Suppressor macrophage treated with lipopolysaccharide for 4 hours (primary cell): ENCODE measurements at regions not wholly inside any gene's neighbourhood (a gene's known extent, or its start where the extent isn't known, plus 50 kb on each side); places are given as distances from the start of the nearest gene placed in this dataset.
"Not testable (repeated sequence)": the region's sequence is repeated elsewhere in the genome, so short reads cannot be mapped to it uniquely, and the experiment has no call there.

Experiments used
- DNase-seq: peaks from one replicate; pipeline ENCODE4 v3.0.0-alpha.2; 2020

GRCh38 chr5:143962201-143962600, 150.2 kb downstream of the HMHB1 start:
- DNase-seq: no peak

- DNase-seq: no peak
Observed at GRCh38 chr5:143964919-143965318, 153.0 kb downstream of the HMHB1 start.

- DNase-seq: no peak
Observed at GRCh38 chr5:143966280-143966679, 154.3 kb downstream of the HMHB1 start.

- peak; percentile 29 for DNase-seq
Observed at GRCh38 chr5:143968071-143968878, 156.3 kb downstream of the HMHB1 start.

GRCh38 chr5:143970159-143970558, 158.2 kb downstream of the HMHB1 start:
- no peak for DNase-seq

- DNase-seq: no peak
Observed at GRCh38 chr5:143972068-143972467, 160.1 kb downstream of the HMHB1 start.

GRCh38 chr5:143976055-143976454, 164.1 kb downstream of the HMHB1 start:
- no peak for DNase-seq

GRCh38 chr5:143977891-143978461, 166.0 kb downstream of the HMHB1 start:
- DNase-seq: no peak

GRCh38 chr5:143979044-143979690, 167.2 kb downstream of the HMHB1 start:
- DNase-seq: no peak

- no peak for DNase-seq
Observed at GRCh38 chr5:143980506-143980905, 168.5 kb downstream of the HMHB1 start.

GRCh38 chr5:143982957-143983356, 171.0 kb downstream of the HMHB1 start:
- DNase-seq: not testable (repeated sequence)

GRCh38 chr5:143985832-143986515, 174.0 kb downstream of the HMHB1 start:
- no peak for DNase-seq

- DNase-seq: no peak
Observed at GRCh38 chr5:143986516-143987212, 174.7 kb downstream of the HMHB1 start.

- DNase-seq: no peak
Observed at GRCh38 chr5:143987264-143987663, 175.3 kb downstream of the HMHB1 start.

- DNase-seq: no peak
Observed at GRCh38 chr5:143987751-143988560, 176.0 kb downstream of the HMHB1 start.

- DNase-seq: no peak
Observed at GRCh38 chr5:143992496-143992895, 178.0 kb downstream of the YIPF5 start.

- DNase-seq: no peak
Observed at GRCh38 chr5:144002876-144003275, 167.6 kb downstream of the YIPF5 start.

GRCh38 chr5:144003636-144004035, 166.8 kb downstream of the YIPF5 start:
- no peak for DNase-seq

- no peak for DNase-seq
Observed at GRCh38 chr5:144004146-144004545, 166.3 kb downstream of the YIPF5 start.

- DNase-seq: no peak
Observed at GRCh38 chr5:144004751-144005150, 165.7 kb downstream of the YIPF5 start.

GRCh38 chr5:144009116-144009515, 161.3 kb downstream of the YIPF5 start:
- DNase-seq: peak; percentile 21

GRCh38 chr5:144011388-144011787, 159.1 kb downstream of the YIPF5 start:
- no peak for DNase-seq
